Common myeloid progenitor, CD34-positive (primary cell): ENCODE measurements at regions not wholly inside any gene's neighbourhood (a gene's known extent, or its start where the extent isn't known, plus 50 kb on each side); places are given as distances from the start of the nearest gene placed in this dataset.
A peak's percentile ranks its signal among the peaks of the same experiment; 100 is the strongest.

Experiments used
- CTCF ChIA-PET: fragments of 350-600 bp; sonication (Branson Sonifier 250); formaldehyde crosslinking; loops from one replicate; lab custom pipeline; 2021; ENCODE audit warnings: antibody characterized with exemption; lab: Charles Lee
- POLR2A ChIA-PET: fragments of 350-600 bp; sonication (Branson Sonifier 250); formaldehyde crosslinking; loops from one replicate; lab custom pipeline; 2021; ENCODE audit warnings: antibody characterized with exemption; lab: Charles Lee
- DNase-seq, 3 donors: peaks; one replicate each; pipeline versions ENCODE4 v3.0.0 to v3.0.0-alpha.2; 2013
- H3K27ac ChIP-seq, 2 experiments: 1 replicate in 1 of 2; 2 replicates in 1 of 2; pipeline ENCODE4 v1.7.0; 2013; ENCODE audit warnings: inconsistent platforms in 2 of 2, low read length in 2 of 2, mild to moderate bottlenecking in 2 of 2, low read depth in 1 of 2, moderate library complexity in 1 of 2; ENCODE audit not compliant: severe bottlenecking in 2 of 2, insufficient read depth in 1 of 2, poor library complexity in 1 of 2
- H3K27me3 ChIP-seq, 5 experiments: replicated peaks in 2 of 5; 1 replicate in 3 of 5; 2 replicates in 2 of 5; pipeline versions ENCODE4 v1.6.1 to v1.7.0; 2013; ENCODE audit warnings: low read length in 4 of 5, mild to moderate bottlenecking in 2 of 5, moderate library complexity in 2 of 5, inconsistent platforms in 1 of 5; ENCODE audit not compliant: insufficient read depth in 5 of 5, control insufficient read depth in 4 of 5
- H3K36me3 ChIP-seq, 4 experiments: 1 replicate in 2 of 4; 2 replicates in 2 of 4; pipeline versions ENCODE4 v1.6.1 to v1.7.0; 2013; ENCODE audit warnings: low read length in 3 of 4, control low read depth in 1 of 4, mild to moderate bottlenecking in 1 of 4; ENCODE audit not compliant: control insufficient read depth in 4 of 4, insufficient read depth in 4 of 4
- H3K4me1 ChIP-seq, 4 experiments: 1 replicate in 3 of 4; 2 replicates in 1 of 4; pipeline versions ENCODE4 v1.6.1 to v1.7.1; 2013; ENCODE audit warnings: low read length in 3 of 4, mild to moderate bottlenecking in 3 of 4, control low read depth in 1 of 4, inconsistent platforms in 1 of 4, moderate library complexity in 1 of 4; ENCODE audit not compliant: control insufficient read depth in 4 of 4, insufficient read depth in 4 of 4; ENCODE audit errors: control extremely low read depth in 1 of 4
- H3K4me3 ChIP-seq, 7 experiments: 1 replicate in 4 of 7; 2 replicates in 3 of 7; pipeline versions ENCODE4 v1.5.1 to v1.7.0; 2013; ENCODE audit warnings: mild to moderate bottlenecking in 7 of 7, low read length in 6 of 7, moderate library complexity in 6 of 7, inconsistent platforms in 2 of 7, low read depth in 2 of 7, control low read depth in 1 of 7; ENCODE audit not compliant: insufficient read depth in 4 of 7, control insufficient read depth in 1 of 7; ENCODE audit errors: extremely low read depth in 1 of 7
- H3K9me3 ChIP-seq, 5 experiments: 1 replicate in 4 of 5; 2 replicates in 1 of 5; pipeline versions ENCODE4 v1.6.1 to v1.7.1; 2013; ENCODE audit warnings: low read length in 4 of 5, mild to moderate bottlenecking in 2 of 5, inconsistent platforms in 1 of 5, low read depth in 1 of 5, moderate library complexity in 1 of 5; ENCODE audit not compliant: control insufficient read depth in 4 of 5, insufficient read depth in 2 of 5; ENCODE audit errors: control extremely low read depth in 1 of 5
- WGBS: methylation state at CpG from one replicate; pipeline ENCODE4 v1.1.5; 2013; ENCODE audit not compliant: insufficient coverage; 5-methylcytosine and 5-hydroxymethylcytosine counted together

- Histone ChIP-seq H3K4me1 (peaks cover 0 to 3% (median 0%) of the 10 kb centered on the region in 4 experiments), H3K27ac (no peak overlapping the region), H3K9me3 (peaks cover 0 to 2% (median 0%) of the 10 kb centered on the region in 5 experiments), H3K27me3 (peaks cover 0 to 4% (median 0%) of the 10 kb centered on the region in 5 experiments), H3K36me3 (no peaks in the 10 kb centered on the region), H3K4me3 (no peak overlapping the region)
- ChIA-PET CTCF (no interaction called here), POLR2A (no interaction called here)
- DNase-seq, result peak; percentile 12 to 29 (median 12)
- WGBS, result 22% methylated on average over 8 of the region's 9 CpGs
These were observed 539.0 kb upstream of the TNP1 start for GRCh38 chr2:217398860-217399259.

DNA sequence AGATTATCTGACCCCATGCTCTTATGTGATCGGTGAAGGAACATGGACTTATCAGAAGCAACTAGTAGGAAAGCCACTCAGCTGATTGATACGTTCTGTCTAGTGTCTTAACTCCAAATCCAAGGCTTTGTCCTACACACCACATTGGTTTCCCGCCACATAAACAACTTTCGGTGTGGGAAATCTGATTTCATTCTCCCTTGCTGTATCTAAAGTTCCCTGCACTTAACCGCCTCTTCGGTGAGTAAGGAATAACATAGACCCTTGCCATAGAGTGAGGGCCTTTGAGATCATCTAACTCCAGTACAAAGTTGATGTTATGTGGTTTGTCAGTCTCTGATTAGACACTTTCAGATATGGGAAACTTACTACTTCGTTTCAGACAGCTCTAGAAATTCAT lies 538.2 kb upstream of the TNP1 start:
- WGBS, result 100% methylated on average over 3 of the region's 7 CpGs
- H3K9me3 ChIP-seq, result no peaks in the 10 kb centered on the region
- H3K27me3 ChIP-seq, result peaks cover 0 to 2% (median 0%) of the 10 kb centered on the region in 5 experiments
- H3K4me3 ChIP-seq, result no peak overlapping the region
- CTCF ChIA-PET, result no interaction called here
- POLR2A ChIA-PET, result no interaction called here
- peaks cover 0 to 3% (median 0%) of the 10 kb centered on the region in 4 experiments for H3K4me1 ChIP-seq
- DNase-seq, result no peak
- H3K27ac ChIP-seq, result no peak overlapping the region
- no peaks in the 10 kb centered on the region for H3K36me3 ChIP-seq

GRCh38 chr2:217396586-217396985 lies 536.7 kb upstream of the TNP1 start:
- ChIA-PET CTCF (no interaction called here), POLR2A (no interaction called here)
- no peaks in the 10 kb centered on the region for H3K36me3 ChIP-seq
- no peak overlapping the region for H3K27ac ChIP-seq
- H3K4me3 ChIP-seq, result no peak overlapping the region
- peaks cover 0 to 2% (median 0%) of the 10 kb centered on the region in 5 experiments for H3K27me3 ChIP-seq
- no peak for DNase-seq
- H3K4me1 ChIP-seq, result peaks cover 0 to 3% (median 0%) of the 10 kb centered on the region in 4 experiments
- H3K9me3 ChIP-seq, result peaks cover 0 to 1% (median 0%) of the 10 kb centered on the region in 5 experiments
- 100% methylated on average over 2 of the region's 2 CpGs for WGBS

GRCh38 chr2:217396165-217396564 lies 536.3 kb upstream of the TNP1 start:
- Histone ChIP-seq H3K9me3 (peaks cover 0 to 4% (median under 1%) of the 10 kb centered on the region in 5 experiments), H3K27me3 (peaks cover 0 to 2% (median 0%) of the 10 kb centered on the region in 5 experiments), H3K27ac (no peak overlapping the region), H3K36me3 (no peaks in the 10 kb centered on the region), H3K4me3 (no peak overlapping the region), H3K4me1 (peaks cover 0 to 3% (median 0%) of the 10 kb centered on the region in 4 experiments)
- no peak for DNase-seq
- WGBS, result no CpG with 5 or more reads among the region's 2 CpGs
- CTCF ChIA-PET, result no interaction called here
- POLR2A ChIA-PET, result no interaction called here

DNA sequence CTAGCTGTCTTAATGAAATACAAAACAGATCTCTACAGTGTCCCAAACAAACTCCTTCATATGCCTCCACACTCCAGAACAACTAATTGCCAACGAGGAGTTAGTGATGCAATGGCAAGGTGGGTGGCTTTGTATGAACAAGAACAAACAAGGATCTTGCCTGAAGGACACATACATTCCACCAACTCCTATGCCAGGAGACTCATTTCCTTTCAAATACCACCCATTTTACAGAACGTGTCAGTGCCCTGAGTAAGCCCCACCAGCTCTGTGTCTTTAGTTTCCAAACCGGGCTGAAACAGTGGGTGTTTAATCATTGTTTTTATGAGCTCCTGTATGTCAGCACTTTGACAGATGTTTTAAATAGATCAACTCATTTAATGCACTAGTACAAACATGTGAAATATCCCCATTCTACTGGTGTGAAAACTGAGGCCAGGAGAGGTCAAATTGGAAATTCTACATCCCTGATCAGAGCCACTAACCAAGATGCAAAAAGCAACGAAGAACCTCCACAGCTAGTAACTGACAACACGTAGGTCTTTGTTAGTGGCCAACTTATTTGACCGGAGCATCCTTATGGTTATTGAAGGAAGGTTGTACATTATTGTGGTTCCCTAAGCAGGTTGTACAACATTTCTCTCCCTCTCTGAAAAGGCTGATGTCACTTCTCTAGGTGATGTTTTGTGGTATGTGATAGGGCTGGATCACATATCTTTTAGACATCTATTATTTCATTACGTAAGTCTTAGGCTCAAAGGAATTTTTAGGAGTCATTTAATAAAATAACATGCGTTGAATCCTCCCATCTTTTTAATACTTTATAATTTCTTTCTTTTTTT lies 534.9 kb upstream of the TNP1 start:
- Histone ChIP-seq H3K27ac (no peak overlapping the region), H3K9me3 (peaks cover 1 to 14% (median 5%) of the 10 kb centered on the region in 5 experiments), H3K4me1 (peaks cover 0 to 3% (median 0%) of the 10 kb centered on the region in 4 experiments), H3K27me3 (peaks cover 0 to 2% (median 0%) of the 10 kb centered on the region in 5 experiments), H3K36me3 (no peaks in the 10 kb centered on the region), H3K4me3 (no peak overlapping the region)
- POLR2A ChIA-PET, result no interaction called here
- no peak for DNase-seq
- 94% methylated on average over 3 of the region's 8 CpGs for WGBS
- CTCF ChIA-PET, result no interaction called here

DNA sequence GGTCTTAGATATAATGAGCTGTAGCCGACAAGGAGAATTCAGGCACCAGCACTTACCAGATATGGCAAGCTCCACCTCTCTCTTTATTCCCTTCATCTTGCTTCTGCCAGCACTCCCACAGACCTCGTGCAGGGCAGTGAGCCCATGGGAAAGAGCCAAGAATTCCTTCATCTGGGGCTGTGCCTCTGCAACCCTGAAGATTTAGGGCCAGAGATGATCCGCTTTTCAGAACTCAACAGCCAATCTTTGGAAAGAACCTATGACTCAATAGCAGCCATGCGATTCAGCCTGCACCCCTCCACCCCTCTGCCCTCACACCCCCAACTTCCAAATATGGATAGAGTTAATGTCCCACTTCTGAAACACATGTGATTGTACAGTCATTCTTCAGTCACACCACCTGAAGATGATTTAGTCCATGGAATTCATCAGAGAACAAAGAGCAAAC lies 533.7 kb upstream of the TNP1 start:
- POLR2A ChIA-PET, result no interaction called here
- H3K36me3 ChIP-seq, result no peaks in the 10 kb centered on the region
- CTCF ChIA-PET, result no interaction called here
- no peak overlapping the region for H3K27ac ChIP-seq
- peaks cover 0 to 2% (median 0%) of the 10 kb centered on the region in 5 experiments for H3K27me3 ChIP-seq
- no peak overlapping the region for H3K4me3 ChIP-seq
- 100% methylated on average over 3 of the region's 4 CpGs for WGBS
- H3K9me3 ChIP-seq, result peaks cover 1 to 14% (median 5%) of the 10 kb centered on the region in 5 experiments
- no peaks in the 10 kb centered on the region for H3K4me1 ChIP-seq
- DNase-seq, result no peak
